Duodenal mucosa (tissue), 2 donors: ENCODE measurements at regions not wholly inside any gene's neighbourhood (a gene's known extent, or its start where the extent isn't known, plus 50 kb on each side); places are given as distances from the start of the nearest gene placed in this dataset.

Experiments used
- H3K27ac ChIP-seq: one replicate; pipeline ENCODE4 v1.7.0; 2013; ENCODE audit warnings: low read depth, low read length
- H3K27me3 ChIP-seq, 2 donors: one replicate each; pipeline ENCODE4 v1.7.0; 2013; ENCODE audit warnings: low read length in 2 of 2, control low read depth in 1 of 2; ENCODE audit not compliant: insufficient read depth in 2 of 2, control insufficient read depth in 1 of 2
- H3K36me3 ChIP-seq, 2 donors: one replicate each; pipeline ENCODE4 v1.7.0; 2013; ENCODE audit warnings: low read length in 2 of 2, control low read depth in 1 of 2; ENCODE audit not compliant: insufficient read depth in 2 of 2, control insufficient read depth in 1 of 2
- H3K4me1 ChIP-seq, 2 donors: one replicate each; pipeline ENCODE4 v1.7.0; 2013; ENCODE audit warnings: low read length in 2 of 2, control low read depth in 1 of 2; ENCODE audit not compliant: insufficient read depth in 2 of 2, control insufficient read depth in 1 of 2
- H3K4me3 ChIP-seq, 2 donors: one replicate each; pipeline ENCODE4 v1.7.0; 2013; ENCODE audit warnings: low read length in 2 of 2, low read depth in 1 of 2
- H3K9ac ChIP-seq, 2 donors: one replicate each; pipeline ENCODE4 v1.7.0; 2013; ENCODE audit warnings: low read length in 2 of 2, low read depth in 1 of 2
- H3K9me3 ChIP-seq, 2 donors: one replicate each; pipeline ENCODE4 v1.7.0; 2013; ENCODE audit warnings: low read length in 2 of 2, control low read depth in 1 of 2; ENCODE audit not compliant: control insufficient read depth in 1 of 2

- no peaks in the 10 kb centered on the region for H3K36me3 ChIP-seq
- no peak overlapping the region for H3K4me3 ChIP-seq
- no peak overlapping the region for H3K27ac ChIP-seq
- H3K9me3 ChIP-seq = peaks cover 13 to 14% of the 10 kb centered on the region in 2 donors
- no peaks in the 10 kb centered on the region for H3K27me3 ChIP-seq
- H3K4me1 ChIP-seq = no peaks in the 10 kb centered on the region
- H3K9ac ChIP-seq = no peak overlapping the region
These were observed 451.1 kb downstream of the TUSC1 start for GRCh38 chr9:25226901-25227686.

GRCh38 chr9:25225938-25226760 is 452.1 kb downstream of the TUSC1 start:
- Histone ChIP-seq H3K9ac (no peak overlapping the region), H3K4me1 (no peaks in the 10 kb centered on the region), H3K27ac (no peak overlapping the region), H3K4me3 (no peak overlapping the region), H3K36me3 (no peaks in the 10 kb centered on the region), H3K27me3 (no peaks in the 10 kb centered on the region), H3K9me3 (peaks cover 12 to 13% of the 10 kb centered on the region in 2 donors)

DNA sequence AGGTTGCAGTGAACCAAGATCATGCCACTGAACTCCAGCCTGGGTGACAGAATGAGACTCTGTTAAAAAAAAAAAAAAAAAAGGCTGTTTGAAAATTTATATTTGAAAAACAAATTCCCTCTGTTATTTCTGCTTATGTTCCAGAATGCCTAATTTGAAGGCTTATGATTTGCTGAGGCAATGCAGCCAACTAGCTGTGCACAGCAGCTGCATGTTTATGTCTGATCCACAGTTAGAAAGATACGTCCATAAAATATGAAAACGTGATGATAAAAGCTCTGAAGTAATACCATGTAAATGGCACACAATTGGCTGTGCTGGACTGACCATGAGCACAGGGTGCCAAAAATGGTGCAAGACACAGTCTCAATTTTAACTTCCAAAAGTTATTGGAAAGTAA is 453.2 kb downstream of the TUSC1 start:
- Histone ChIP-seq H3K4me3 (no peak overlapping the region), H3K9ac (no peak overlapping the region), H3K4me1 (no peaks in the 10 kb centered on the region), H3K9me3 (peaks cover 9 to 13% of the 10 kb centered on the region in 2 donors), H3K27me3 (no peaks in the 10 kb centered on the region), H3K27ac (no peak overlapping the region), H3K36me3 (no peaks in the 10 kb centered on the region)

GRCh38 chr9:25224309-25224708 is 453.9 kb downstream of the TUSC1 start:
- no peaks in the 10 kb centered on the region for H3K36me3 ChIP-seq
- no peak overlapping the region for H3K27ac ChIP-seq
- H3K27me3 ChIP-seq = no peaks in the 10 kb centered on the region
- H3K4me3 ChIP-seq = no peak overlapping the region
- H3K9me3 ChIP-seq = peaks cover 9 to 13% of the 10 kb centered on the region in 2 donors
- no peak overlapping the region for H3K9ac ChIP-seq
- H3K4me1 ChIP-seq = no peaks in the 10 kb centered on the region

GRCh38 chr9:25212361-25212760 is 465.9 kb downstream of the TUSC1 start:
- H3K27me3 ChIP-seq = no peaks in the 10 kb centered on the region
- H3K4me1 ChIP-seq = no peaks in the 10 kb centered on the region
- no peak overlapping the region for H3K4me3 ChIP-seq
- H3K36me3 ChIP-seq = no peaks in the 10 kb centered on the region
- no peak overlapping the region for H3K9ac ChIP-seq
- no peak overlapping the region for H3K27ac ChIP-seq
- H3K9me3 ChIP-seq = peaks cover 0 to 8% of the 10 kb centered on the region in 2 donors

DNA sequence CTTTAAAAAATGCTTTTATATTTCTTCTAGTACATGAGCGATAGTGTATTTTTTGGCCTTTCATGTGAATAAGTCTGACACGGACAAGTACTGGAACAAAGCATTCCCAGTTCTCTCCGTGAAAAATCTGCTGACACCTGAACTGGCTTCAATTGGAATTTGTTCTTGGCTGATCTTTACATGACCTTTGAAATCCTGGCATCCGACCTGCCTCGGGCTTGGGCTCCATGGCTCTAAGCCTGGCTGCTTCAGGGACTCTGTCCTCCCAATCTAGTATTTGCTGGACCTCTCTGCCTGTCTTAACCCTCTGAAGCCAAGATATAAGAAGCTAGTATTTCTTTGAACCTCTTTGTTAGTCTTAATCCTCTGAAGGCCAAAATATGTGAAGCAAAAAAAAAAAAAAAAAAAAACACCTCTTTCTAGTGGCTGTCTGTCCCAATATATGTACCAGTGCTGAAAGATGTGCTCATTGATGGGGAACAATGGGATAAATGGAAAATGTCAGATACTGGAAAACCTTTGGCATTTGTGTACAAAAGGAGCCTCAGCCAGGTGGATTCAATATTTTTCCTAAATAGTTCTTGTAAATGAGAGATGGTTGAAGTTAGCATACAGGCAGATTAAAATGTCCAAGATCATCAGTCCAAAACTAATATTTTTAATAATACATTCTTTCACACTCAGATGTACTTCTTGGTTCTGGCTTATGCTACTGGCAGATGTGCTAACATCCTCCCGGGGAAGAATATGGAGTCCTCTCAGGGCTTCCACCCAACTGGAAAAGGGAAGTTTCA is 470.6 kb downstream of the TUSC1 start:
- Histone ChIP-seq H3K27me3 (no peaks in the 10 kb centered on the region), H3K9ac (no peak overlapping the region), H3K9me3 (peaks cover 0 to 8% of the 10 kb centered on the region in 2 donors), H3K36me3 (no peaks in the 10 kb centered on the region), H3K27ac (no peak overlapping the region), H3K4me1 (no peaks in the 10 kb centered on the region), H3K4me3 (no peak overlapping the region)

DNA sequence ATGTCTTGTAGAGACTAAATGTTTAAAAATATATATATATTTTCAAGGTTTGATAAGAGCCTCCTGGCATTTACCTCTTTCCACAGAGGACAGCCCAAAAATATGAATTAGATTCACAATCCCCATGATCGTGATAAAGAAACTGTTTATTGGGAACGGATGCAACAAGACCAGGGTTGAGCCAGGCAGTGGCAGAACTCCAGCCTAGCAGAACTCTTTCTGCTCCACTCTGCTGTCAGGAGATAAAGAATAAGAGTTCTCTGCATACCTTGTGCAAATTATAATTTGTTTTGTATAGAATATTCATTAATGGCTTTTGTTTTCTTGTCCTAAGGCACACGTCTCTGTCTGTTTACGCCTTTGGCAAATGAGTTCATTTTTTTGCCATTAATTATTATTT is 472.2 kb downstream of the TUSC1 start:
- Histone ChIP-seq H3K9me3 (peaks cover 0 to 8% of the 10 kb centered on the region in 2 donors), H3K9ac (no peak overlapping the region), H3K27ac (no peak overlapping the region), H3K36me3 (no peaks in the 10 kb centered on the region), H3K4me1 (no peaks in the 10 kb centered on the region), H3K27me3 (no peaks in the 10 kb centered on the region), H3K4me3 (no peak overlapping the region)

DNA sequence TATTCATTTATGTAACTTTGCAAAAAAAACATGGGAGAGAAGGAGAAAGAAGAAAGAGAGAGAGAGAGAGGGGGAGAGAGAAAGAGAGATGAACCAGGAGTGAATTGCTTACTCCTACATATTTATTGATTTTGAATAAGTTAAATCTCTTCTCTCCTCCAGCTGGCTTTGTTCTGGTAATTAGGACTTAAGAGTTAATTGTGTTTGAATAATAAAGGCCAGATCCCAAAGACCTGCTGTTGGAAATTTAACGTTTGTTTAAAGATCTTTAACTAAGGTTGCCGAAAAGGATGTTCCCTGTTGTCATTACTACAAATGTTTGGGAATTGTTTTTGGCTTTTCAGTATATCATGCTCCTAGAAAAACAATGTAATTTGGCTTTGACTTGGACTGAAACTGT is 473.0 kb downstream of the TUSC1 start:
- no peak overlapping the region for H3K4me3 ChIP-seq
- H3K9me3 ChIP-seq = peaks cover 0 to 8% of the 10 kb centered on the region in 2 donors
- H3K9ac ChIP-seq = no peak overlapping the region
- H3K36me3 ChIP-seq = no peaks in the 10 kb centered on the region
- H3K27ac ChIP-seq = no peak overlapping the region
- H3K27me3 ChIP-seq = no peaks in the 10 kb centered on the region
- no peaks in the 10 kb centered on the region for H3K4me1 ChIP-seq

GRCh38 chr9:25177858-25178257 is 500.4 kb downstream of the TUSC1 start:
- Histone ChIP-seq H3K27ac (no peak overlapping the region), H3K4me1 (no peaks in the 10 kb centered on the region), H3K4me3 (no peak overlapping the region), H3K36me3 (no peaks in the 10 kb centered on the region), H3K27me3 (no peaks in the 10 kb centered on the region), H3K9ac (no peak overlapping the region), H3K9me3 (peaks cover 8 to 22% of the 10 kb centered on the region in 2 donors)

- Histone ChIP-seq H3K4me1 (no peaks in the 10 kb centered on the region), H3K9me3 (peaks cover 0 to 5% of the 10 kb centered on the region in 2 donors), H3K9ac (no peak overlapping the region), H3K4me3 (no peak overlapping the region), H3K27ac (no peak overlapping the region), H3K36me3 (no peaks in the 10 kb centered on the region), H3K27me3 (no peaks in the 10 kb centered on the region)
These were observed 548.7 kb downstream of the TUSC1 start for GRCh38 chr9:25129537-25129936.
